ENCODE measurements at regions not wholly inside any gene's neighbourhood (a gene's known extent, or its start where the extent isn't known, plus 50 kb on each side); places are given as distances from the start of the nearest gene placed in this dataset.

DNA sequence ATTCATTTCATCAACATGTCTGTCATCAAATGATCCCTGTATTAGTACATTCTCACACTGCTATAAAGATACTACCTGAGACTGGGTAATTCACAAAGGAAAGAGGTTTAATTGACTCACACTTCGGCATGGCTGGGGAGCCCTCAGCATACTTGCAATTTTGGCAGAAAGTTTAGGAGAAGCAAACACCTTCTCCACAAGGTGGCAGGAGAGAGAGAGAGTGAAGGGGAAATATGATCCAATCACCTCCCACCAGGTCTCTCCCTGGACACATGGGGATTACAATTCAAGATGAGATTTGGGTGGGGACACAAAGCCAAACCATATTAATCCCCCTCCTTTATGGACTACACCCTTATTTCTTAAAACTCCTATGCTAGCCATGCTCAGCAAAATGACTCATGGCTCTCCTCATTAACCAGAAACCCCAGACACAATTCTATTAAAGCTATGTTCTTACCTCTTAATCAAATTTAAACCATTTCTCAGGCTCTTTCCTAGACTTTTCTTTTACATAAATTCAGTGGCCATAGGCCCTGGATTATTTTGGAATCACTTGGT lies 932.3 kb downstream of the FLRT2 start:
- H3K9me3 ChIP-seq: no peaks in the 10 kb centered on the region
- DNase-seq: no peak
- no peak overlapping the region for H3K27ac ChIP-seq
- no peaks in the 10 kb centered on the region for H3K36me3 ChIP-seq
- intact Hi-C loops (cut with DNase I; ENCODE audit: low total_unique reads): no loop called here
- TF ChIP-seq, protein P1, sequence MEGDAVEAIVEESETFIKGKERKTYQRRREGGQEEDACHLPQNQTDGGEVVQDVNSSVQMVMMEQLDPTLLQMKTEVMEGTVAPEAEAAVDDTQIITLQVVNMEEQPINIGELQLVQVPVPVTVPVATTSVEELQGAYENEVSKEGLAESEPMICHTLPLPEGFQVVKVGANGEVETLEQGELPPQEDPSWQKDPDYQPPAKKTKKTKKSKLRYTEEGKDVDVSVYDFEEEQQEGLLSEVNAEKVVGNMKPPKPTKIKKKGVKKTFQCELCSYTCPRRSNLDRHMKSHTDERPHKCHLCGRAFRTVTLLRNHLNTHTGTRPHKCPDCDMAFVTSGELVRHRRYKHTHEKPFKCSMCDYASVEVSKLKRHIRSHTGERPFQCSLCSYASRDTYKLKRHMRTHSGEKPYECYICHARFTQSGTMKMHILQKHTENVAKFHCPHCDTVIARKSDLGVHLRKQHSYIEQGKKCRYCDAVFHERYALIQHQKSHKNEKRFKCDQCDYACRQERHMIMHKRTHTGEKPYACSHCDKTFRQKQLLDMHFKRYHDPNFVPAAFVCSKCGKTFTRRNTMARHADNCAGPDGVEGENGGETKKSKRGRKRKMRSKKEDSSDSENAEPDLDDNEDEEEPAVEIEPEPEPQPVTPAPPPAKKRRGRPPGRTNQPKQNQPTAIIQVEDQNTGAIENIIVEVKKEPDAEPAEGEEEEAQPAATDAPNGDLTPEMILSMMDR (IDR thresholded peaks at IDR 0.05): no peak
- H3K4me1 ChIP-seq: no peaks in the 10 kb centered on the region
- H3K27me3 ChIP-seq: no peaks in the 10 kb centered on the region
- H3K4me3 ChIP-seq: no peak overlapping the region

DNA sequence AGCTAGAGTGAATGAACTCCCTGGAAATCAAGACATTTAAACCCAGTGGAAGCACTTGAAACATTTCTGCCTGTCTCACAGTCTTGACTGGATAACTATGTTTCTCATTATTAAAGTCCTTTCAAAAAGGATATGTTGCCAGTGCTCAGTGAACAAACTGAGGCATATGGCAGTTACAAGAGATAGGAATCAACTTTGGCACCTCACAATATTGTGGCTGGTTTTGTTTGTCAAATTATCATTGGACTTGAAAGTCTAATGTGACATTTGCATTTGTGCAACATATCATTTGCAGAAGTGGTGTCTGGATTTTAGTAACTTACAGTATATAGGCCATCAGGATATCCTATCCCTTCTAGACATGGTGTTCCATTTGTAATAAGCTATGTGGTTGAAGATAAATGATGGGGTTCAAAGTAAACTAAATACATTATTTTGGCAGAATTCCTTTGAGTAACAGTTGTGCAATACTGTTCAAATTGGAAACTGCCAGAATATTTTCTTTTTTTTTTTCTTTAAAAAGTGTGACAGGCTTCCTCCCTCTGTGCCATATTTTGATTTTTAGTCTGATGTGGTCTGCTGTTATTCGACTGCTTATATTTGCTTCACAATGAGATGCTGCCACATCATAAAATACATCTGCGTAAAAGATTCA lies 927.7 kb downstream of the FLRT2 start:
- Histone ChIP-seq H3K27ac (no peak overlapping the region), H3K27me3 (no peaks in the 10 kb centered on the region), H3K36me3 (no peaks in the 10 kb centered on the region), H3K9me3 (no peaks in the 10 kb centered on the region), H3K4me1 (no peaks in the 10 kb centered on the region), H3K4me3 (no peak overlapping the region)
- TF ChIP-seq, protein P1 (IDR thresholded peaks at IDR 0.05): no peak
- DNase-seq: no peak
- intact Hi-C loops (cut with DNase I; ENCODE audit: low total_unique reads): no loop called here

DNA sequence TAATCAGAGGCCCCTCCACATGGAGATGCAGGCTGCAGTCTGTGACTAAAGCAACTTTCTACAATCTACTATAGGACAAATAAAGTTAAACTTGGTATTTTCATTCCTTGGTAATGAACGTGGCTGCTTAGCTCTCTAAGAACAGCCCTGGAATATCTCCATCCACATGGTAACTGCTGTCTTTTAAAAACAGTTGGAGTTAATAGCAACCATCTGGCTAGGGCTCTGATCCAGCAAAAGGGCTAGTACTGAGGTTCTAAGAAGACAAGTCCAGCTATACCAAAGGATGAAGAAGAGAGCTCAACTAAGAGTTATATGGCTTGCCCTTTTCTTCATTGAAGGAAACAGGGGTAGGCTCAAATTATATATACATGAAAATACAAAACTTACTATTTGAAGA lies 920.1 kb downstream of the FLRT2 start:
- TF ChIP-seq, protein P1 (IDR thresholded peaks at IDR 0.05): no peak
- Histone ChIP-seq H3K9me3 (no peaks in the 10 kb centered on the region), H3K4me1 (no peaks in the 10 kb centered on the region), H3K4me3 (no peak overlapping the region), H3K27me3 (no peaks in the 10 kb centered on the region), H3K36me3 (no peaks in the 10 kb centered on the region), H3K27ac (no peak overlapping the region)
- DNase-seq: no peak
- intact Hi-C loops (cut with DNase I; ENCODE audit: low total_unique reads): no loop called here

DNA sequence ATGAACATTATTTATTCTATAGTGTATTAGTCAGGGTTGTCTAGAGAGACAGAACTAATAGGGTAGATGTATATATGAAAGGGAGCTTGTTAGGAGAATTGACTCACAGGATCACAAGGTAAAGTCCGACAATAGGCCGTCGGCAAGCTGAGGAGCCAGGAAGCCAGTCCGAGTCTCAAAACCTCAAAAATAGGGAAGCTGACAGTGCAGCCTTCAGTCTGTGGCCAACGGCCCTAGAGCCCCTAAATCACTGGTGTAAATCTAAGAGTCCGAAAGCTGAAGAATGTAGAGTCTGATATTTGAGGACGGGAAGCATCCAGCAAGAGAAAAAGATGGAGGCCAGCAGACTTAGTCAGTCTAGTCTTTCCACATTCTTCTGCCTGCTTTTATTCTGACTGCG lies 912.2 kb downstream of the FLRT2 start:
- TF ChIP-seq, protein P1 (IDR thresholded peaks at IDR 0.05): no peak
- no peaks in the 10 kb centered on the region for H3K9me3 ChIP-seq
- no peaks in the 10 kb centered on the region for H3K36me3 ChIP-seq
- intact Hi-C loops (cut with DNase I; ENCODE audit: low total_unique reads): no loop called here
- no peaks in the 10 kb centered on the region for H3K4me1 ChIP-seq
- H3K27ac ChIP-seq: no peak overlapping the region
- no peaks in the 10 kb centered on the region for H3K27me3 ChIP-seq
- no peak overlapping the region for H3K4me3 ChIP-seq
- DNase-seq: no peak

DNA sequence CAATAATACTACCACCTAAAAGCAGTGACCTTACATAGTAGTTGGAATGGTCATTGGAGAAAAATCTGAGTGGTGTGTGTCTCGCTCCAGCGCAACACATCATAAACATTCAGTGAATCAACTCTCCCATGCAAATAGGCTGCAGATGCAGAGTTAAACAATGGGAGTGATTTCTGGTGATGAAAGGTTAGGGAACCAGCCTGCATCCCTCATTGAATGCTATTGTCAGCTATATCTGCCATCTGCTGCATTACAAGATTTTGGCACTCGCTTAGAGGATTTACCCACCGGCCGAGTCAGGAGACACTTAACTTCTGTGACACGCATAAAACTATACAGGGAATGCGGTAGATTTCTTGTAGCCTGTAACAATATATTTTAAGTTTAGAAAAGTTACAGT lies 900.9 kb downstream of the FLRT2 start:
- Histone ChIP-seq H3K4me3 (no peak overlapping the region), H3K27ac (no peak overlapping the region), H3K9me3 (no peaks in the 10 kb centered on the region), H3K4me1 (no peaks in the 10 kb centered on the region), H3K27me3 (no peaks in the 10 kb centered on the region), H3K36me3 (no peaks in the 10 kb centered on the region)
- DNase-seq: no peak
- intact Hi-C loops (cut with DNase I; ENCODE audit: low total_unique reads): no loop called here
- TF ChIP-seq, protein P1 (IDR thresholded peaks at IDR 0.05): no peak
